Cardiac fibroblast (primary cell): ENCODE measurements at regions not wholly inside any gene's neighbourhood (a gene's known extent, or its start where the extent isn't known, plus 50 kb on each side); places are given as distances from the start of the nearest gene placed in this dataset.
A peak's percentile ranks its signal among the peaks of the same experiment; 100 is the strongest.
"Not testable (repeated sequence)": the region's sequence is repeated elsewhere in the genome, so short reads cannot be mapped to it uniquely, and the experiment has no call there.

Experiments used
- DNase-seq, 2 donors: peaks; one replicate each; pipeline versions ENCODE4 v3.0.0 to v3.0.0-alpha.2; 2010; ENCODE audit warnings: low read depth in 2 of 2
- H3K4me3 ChIP-seq, 2 donors: replicated peaks in 1 of 2; 1 replicate in 1 of 2; 2 replicates in 1 of 2; pipeline ENCODE4 v1.5.1; 2011; ENCODE audit warnings: low read depth in 2 of 2, low read length in 2 of 2, mild to moderate bottlenecking in 2 of 2, moderate library complexity in 1 of 2
- CTCF ChIP-seq: IDR thresholded peaks from one replicate; pipeline ENCODE4 v1.5.1; 2011; ENCODE audit warnings: low read depth, mild to moderate bottlenecking, low read length, inconsistent platforms

- DNase-seq = no peak
- no peak for TF ChIP-seq CTCF
- no peak overlapping the region for H3K4me3 ChIP-seq
Observed at GRCh38 chr15:95152741-95153140, 921.4 kb downstream of the MCTP2 start.

DNA sequence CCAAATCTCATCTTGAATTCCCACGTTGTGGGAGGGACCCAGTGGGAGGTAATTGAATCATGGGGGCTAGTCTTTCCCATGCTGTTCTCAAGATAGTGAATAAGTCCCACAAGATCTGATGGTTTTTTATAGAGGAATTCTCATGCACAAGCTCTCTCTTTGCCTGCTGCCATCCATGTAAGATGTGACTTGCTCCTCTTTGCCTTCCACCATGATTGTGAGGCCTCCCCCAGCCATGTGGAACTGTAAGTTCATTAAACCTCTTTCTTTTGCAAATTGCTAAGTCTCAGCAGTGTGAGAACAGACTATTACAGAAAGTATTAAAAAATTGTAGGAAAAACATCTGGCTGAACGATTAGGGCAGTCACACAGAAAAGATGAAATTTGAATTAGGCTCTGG, 921.8 kb downstream of the MCTP2 start:
- not testable (repeated sequence) for H3K4me3 ChIP-seq, DNase-seq

- H3K4me3 ChIP-seq = no peak overlapping the region
- no peak for TF ChIP-seq CTCF
- DNase-seq = no peak
Observed at GRCh38 chr15:95160316-95160715, 929.0 kb downstream of the MCTP2 start.

DNA sequence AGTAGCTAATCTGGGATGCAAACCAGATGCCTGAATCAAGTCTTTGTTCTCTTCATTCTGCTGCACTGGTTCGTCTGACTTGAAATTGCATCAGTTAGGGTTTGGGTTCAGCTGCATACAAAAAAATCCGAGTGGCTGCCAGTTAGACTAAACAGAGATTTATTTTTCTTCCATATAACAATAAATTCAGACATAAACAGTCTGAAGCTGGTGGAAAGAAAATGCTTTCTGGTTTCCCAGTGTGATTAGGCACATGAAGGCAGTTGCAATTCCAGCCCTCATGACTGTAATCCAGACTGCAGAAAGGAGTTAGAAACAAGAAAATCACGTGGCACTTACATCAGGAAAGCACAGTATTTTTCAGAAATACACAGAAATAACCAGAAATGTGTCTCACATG, 930.7 kb downstream of the MCTP2 start:
- H3K4me3 ChIP-seq = no peak overlapping the region
- no peak for DNase-seq
- no peak for TF ChIP-seq CTCF

GRCh38 chr15:95162531-95162930, 931.2 kb downstream of the MCTP2 start:
- TF ChIP-seq CTCF = no peak
- DNase-seq = no peak
- H3K4me3 ChIP-seq = no peak overlapping the region

DNA sequence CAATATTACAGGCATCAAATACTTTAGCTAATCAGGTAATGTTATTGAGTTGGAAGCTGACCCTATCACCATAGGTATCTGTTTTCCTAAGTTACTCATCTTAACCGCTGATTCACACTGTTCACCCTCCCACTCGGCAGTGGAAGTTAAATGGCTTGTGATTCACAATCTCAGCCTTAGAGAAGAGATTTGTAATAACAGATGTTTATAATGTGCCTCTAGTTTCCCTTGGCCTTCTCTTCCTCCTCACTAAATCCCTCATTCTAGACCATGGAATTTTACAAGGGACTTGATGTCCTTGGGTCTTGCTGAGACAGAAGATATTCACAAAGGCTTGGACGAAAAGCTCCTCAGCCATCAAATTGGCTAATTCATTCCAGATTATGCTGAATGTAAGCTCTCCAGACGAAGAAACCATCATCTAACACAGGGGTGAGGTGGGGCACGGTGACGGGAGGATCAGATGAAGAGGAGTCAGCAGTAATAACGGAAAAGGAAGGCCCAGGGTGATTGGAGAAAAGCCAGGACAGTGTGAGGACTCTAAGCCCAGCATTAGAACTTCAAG, 931.7 kb downstream of the MCTP2 start:
- peak in 1 of 2 donors; percentile 82 for DNase-seq
- no peak for TF ChIP-seq CTCF
- H3K4me3 ChIP-seq = no peak overlapping the region

- H3K4me3 ChIP-seq = no peak overlapping the region
- no peak for TF ChIP-seq CTCF
- no peak for DNase-seq
Observed at GRCh38 chr15:95168152-95168551, 936.8 kb downstream of the MCTP2 start.
